ENCODE measurements at regions not wholly inside any gene's neighbourhood (a gene's known extent, or its start where the extent isn't known, plus 50 kb on each side); places are given as distances from the start of the nearest gene placed in this dataset.
A peak's percentile ranks its signal among the peaks of the same experiment; 100 is the strongest.

DNA sequence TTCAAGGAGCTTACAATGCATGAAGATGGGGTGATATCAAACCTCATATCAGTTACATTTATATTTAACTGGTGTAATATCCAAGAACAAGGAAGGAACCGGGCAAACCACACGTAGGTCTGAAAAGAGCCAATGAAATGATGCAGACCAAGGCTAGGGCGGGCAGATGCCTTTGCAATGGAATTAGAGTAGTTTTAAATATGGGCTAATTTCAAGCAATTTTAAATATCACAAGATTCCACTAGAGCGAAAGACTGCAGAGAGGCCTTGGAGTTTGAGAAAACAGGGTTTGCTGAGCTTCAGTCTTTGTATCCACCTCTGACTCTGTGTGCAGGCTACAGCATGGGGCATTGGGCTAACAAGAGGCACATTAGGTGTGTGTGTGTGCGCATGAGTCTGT, 53.9 kb upstream of the ZNF536 start:
- peak in 1 of 2 donors; percentile 25 for DNase-seq (ENCODE audit: low spot score in 2 of 2)
- 88 to 94% methylated on average over 5 of the region's 5 CpGs for WGBS, 2 donors
- TF ChIP-seq POLR2A (IDR thresholded peaks at IDR 0.05), result no peak
- TF ChIP-seq, protein P1, sequence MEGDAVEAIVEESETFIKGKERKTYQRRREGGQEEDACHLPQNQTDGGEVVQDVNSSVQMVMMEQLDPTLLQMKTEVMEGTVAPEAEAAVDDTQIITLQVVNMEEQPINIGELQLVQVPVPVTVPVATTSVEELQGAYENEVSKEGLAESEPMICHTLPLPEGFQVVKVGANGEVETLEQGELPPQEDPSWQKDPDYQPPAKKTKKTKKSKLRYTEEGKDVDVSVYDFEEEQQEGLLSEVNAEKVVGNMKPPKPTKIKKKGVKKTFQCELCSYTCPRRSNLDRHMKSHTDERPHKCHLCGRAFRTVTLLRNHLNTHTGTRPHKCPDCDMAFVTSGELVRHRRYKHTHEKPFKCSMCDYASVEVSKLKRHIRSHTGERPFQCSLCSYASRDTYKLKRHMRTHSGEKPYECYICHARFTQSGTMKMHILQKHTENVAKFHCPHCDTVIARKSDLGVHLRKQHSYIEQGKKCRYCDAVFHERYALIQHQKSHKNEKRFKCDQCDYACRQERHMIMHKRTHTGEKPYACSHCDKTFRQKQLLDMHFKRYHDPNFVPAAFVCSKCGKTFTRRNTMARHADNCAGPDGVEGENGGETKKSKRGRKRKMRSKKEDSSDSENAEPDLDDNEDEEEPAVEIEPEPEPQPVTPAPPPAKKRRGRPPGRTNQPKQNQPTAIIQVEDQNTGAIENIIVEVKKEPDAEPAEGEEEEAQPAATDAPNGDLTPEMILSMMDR (IDR thresholded peaks at IDR 0.05), result no peak
- no peak overlapping the region for H3K4me3 ChIP-seq (ENCODE audit: low read depth, poor library complexity, severe bottlenecking)
- intact Hi-C loops (cut with DNase I; ENCODE audit: low total_unique reads), result no loop called here

DNA sequence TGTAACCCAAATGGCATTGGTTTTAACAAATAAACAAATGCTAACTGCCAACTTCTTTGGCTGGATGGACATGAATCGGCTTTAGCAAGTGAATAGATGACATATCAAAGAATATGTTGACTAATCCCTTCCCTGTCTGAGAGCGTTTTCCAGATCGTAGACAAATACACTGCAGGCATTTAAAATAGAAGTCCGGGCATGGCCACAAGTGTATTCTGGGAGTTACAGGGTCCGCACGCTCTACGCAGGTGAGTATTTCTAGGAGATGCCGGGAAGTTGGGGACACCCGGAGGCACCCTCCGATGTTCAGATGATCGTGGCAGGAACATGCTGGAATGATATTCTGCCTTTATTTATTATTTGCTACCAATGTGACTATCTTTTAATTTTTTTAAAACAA, 53.2 kb upstream of the ZNF536 start:
- intact Hi-C loops (cut with DNase I; ENCODE audit: low total_unique reads), result no loop called here
- TF ChIP-seq, protein P1 (IDR thresholded peaks at IDR 0.05), result no peak
- no peak for TF ChIP-seq POLR2A (IDR thresholded peaks at IDR 0.05)
- no peak overlapping the region for H3K4me3 ChIP-seq (ENCODE audit: low read depth, poor library complexity, severe bottlenecking)
- WGBS, 2 donors, result 80 to 82% methylated on average over 11 of the region's 11 CpGs
- DNase-seq (ENCODE audit: low spot score in 2 of 2), result peak in 1 of 2 donors; percentile 74

DNA sequence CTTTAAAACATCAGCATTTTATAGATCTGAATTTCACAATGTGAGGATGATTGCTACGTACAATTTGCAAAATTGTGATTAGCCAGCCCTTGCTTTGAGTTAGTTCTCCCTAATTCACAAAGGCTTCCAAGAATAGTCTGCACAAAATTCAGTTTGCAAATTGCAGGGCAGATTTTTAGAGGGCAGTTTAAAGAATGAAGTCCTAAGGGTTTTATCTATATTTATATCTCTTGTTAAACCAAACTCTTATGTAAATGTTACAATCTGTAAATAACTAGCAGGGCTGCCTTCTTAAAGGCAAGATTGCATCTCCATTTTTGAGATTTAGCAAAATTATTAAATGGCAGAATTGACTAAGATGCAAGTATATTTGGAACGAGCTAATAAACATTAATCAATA, 52.8 kb upstream of the ZNF536 start:
- no peak for TF ChIP-seq POLR2A (IDR thresholded peaks at IDR 0.05)
- TF ChIP-seq, protein P1 (IDR thresholded peaks at IDR 0.05), result no peak

DNA sequence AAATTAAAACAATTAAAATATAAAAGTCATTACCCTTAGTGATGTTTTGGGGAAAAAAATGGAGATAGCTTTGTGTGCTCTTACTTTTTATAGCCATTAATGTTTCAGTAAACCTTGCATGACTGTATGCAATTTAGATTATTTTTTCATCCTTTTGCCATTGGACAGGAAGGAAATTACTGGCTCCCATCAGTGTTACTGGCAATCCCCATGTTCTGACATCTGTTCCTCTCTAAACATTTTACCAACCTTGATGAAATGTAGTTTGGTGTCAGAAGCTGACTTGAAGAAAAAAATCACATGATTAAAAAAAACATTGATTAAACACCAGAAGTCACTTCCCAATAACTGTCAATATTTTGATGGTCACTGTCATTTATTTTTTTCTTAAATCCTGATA, 52.3 kb upstream of the ZNF536 start:
- no peak overlapping the region for H3K4me3 ChIP-seq (ENCODE audit: low read depth, poor library complexity, severe bottlenecking)
- intact Hi-C loops (cut with DNase I; ENCODE audit: low total_unique reads), result no loop called here
- TF ChIP-seq, protein P1 (IDR thresholded peaks at IDR 0.05), result no peak
- TF ChIP-seq POLR2A (IDR thresholded peaks at IDR 0.05), result no peak
- DNase-seq (ENCODE audit: low spot score in 2 of 2), result no peak

More for the DNA sequence above, 52.8 kb upstream of the ZNF536 start:
- DNase-seq (ENCODE audit: low spot score in 2 of 2), result no peak
- WGBS, 2 donors, result 69 to 75% methylated on average over 2 of the region's 2 CpGs
- no peak overlapping the region for H3K4me3 ChIP-seq (ENCODE audit: low read depth, poor library complexity, severe bottlenecking)
- intact Hi-C loops (cut with DNase I; ENCODE audit: low total_unique reads), result no loop called here

DNA sequence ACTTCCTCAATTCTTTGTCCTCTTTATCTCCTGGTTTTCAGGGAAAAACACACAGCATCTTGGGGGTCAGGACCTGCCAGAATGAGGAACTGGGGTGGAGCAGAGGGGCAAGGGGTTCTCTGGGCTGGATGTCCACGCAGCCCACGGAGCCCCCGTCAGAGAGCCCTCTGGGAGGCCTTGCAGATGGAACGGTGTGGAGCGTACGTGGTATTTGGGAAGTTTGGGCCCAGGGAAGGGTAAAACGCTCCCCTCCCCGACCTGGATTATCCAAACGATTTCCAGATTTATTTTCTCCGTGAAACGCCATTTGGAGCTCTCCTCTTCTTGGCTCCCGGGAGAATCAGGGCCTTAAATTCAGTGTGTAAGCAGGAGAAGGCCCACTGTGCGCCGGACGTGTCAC, 51.7 kb upstream of the ZNF536 start:
- H3K4me3 ChIP-seq (ENCODE audit: low read depth, poor library complexity, severe bottlenecking), result no peak overlapping the region
- 68 to 76% methylated on average over 15 of the region's 15 CpGs for WGBS, 2 donors
- peak in 1 of 2 donors; percentile 23 for DNase-seq (ENCODE audit: low spot score in 2 of 2)
- TF ChIP-seq, protein P1 (IDR thresholded peaks at IDR 0.05), result no peak
- TF ChIP-seq POLR2A (IDR thresholded peaks at IDR 0.05), result no peak
- intact Hi-C loops (cut with DNase I; ENCODE audit: low total_unique reads), result no loop called here

DNA sequence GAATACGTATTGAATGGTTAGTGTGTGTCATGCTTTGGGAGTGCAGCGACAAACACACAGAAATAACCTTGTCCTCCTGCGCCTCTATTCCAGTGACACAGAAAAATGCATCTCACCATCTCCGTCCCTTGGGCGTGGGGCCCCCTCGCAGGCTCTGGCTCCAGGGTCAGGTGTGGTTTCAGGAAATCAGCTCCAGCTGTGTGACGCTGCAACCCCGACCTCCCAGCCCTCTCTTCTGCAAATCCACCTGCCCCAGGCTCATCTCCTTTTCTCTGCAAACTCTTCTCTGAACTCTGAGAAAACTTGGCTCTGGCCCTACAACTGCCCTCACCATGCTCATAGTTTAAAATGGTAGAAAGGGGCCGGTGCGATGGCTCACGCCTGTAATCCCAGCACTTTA, 51.3 kb upstream of the ZNF536 start:
- TF ChIP-seq, protein P1 (IDR thresholded peaks at IDR 0.05), result no peak
- no peak for TF ChIP-seq POLR2A (IDR thresholded peaks at IDR 0.05)
- WGBS, 2 donors, result 74 to 82% methylated on average over 11 of the region's 11 CpGs
- H3K4me3 ChIP-seq (ENCODE audit: low read depth, poor library complexity, severe bottlenecking), result no peak overlapping the region
- DNase-seq (ENCODE audit: low spot score in 2 of 2), result peak in 1 of 2 donors; percentile 52
- intact Hi-C loops (cut with DNase I; ENCODE audit: low total_unique reads), result no loop called here

All from lower leg skin (tissue), 4 donors.